Nucleus accumbens (tissue), 56 donors: ENCODE measurements at regions not wholly inside any gene's neighbourhood (a gene's known extent, or its start where the extent isn't known, plus 50 kb on each side); places are given as distances from the start of the nearest gene placed in this dataset.
A peak's percentile ranks its signal among the peaks of the same experiment; 100 is the strongest.
"Not testable (repeated sequence)": the region's sequence is repeated elsewhere in the genome, so short reads cannot be mapped to it uniquely, and the experiment has no call there.

Experiments
- DNase-seq, 56 donors: peaks; one replicate each; lab custom pipeline; 2025; lab: John Stamatoyannopoulos, UW

GRCh38 chr13:98075048-98075447 lies 67.8 kb upstream of the FARP1 start:
- no peak for DNase-seq

- not testable (repeated sequence) for DNase-seq
Measured at GRCh38 chr13:98076309-98076708, 66.6 kb upstream of the FARP1 start.

GRCh38 chr13:98080280-98080679 lies 62.6 kb upstream of the FARP1 start:
- DNase-seq, result no peak

GRCh38 chr13:98083507-98083906 lies 59.4 kb upstream of the FARP1 start:
- DNase-seq, result no peak

GRCh38 chr13:98083936-98084335 lies 59.0 kb upstream of the FARP1 start:
- no peak for DNase-seq

- peak in 6 of 56 donors; percentile 1 to 14 (median 4) for DNase-seq
Measured at GRCh38 chr13:98089246-98089645, 53.6 kb upstream of the FARP1 start.

- DNase-seq, result no peak
Measured at GRCh38 chr13:98092888-98093287, 50.0 kb upstream of the FARP1 start.
